ENCODE measurements at regions not wholly inside any gene's neighbourhood (a gene's known extent, or its start where the extent isn't known, plus 50 kb on each side); places are given as distances from the start of the nearest gene placed in this dataset.

DNA sequence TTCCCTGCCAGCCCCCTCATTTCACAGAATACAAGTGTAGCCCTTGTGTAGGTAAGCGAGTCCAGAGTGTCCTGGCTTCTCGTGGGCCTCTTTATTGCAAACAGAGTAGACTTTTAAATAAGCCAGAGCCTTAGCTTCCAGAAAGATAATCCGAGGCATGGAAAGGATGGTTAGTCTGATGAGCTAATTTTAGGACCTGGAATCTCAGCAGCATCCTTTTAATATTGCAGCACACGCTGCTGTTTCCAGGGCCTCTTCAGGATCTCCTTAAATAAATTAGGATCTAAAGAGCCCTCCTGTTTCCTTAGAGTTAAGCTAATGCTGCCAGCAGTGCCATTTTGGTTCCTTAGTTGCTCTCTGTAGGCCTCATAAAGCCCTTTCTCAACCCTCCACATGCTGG, 99.2 kb downstream of the RFC3 start:
- H3K4me3 ChIP-seq (ENCODE audit: low read depth, low read length) = no peak overlapping the region
- no peak for TF ChIP-seq CTCF (IDR thresholded peaks at IDR 0.05; ENCODE audit: low read depth, low read length)

DNA sequence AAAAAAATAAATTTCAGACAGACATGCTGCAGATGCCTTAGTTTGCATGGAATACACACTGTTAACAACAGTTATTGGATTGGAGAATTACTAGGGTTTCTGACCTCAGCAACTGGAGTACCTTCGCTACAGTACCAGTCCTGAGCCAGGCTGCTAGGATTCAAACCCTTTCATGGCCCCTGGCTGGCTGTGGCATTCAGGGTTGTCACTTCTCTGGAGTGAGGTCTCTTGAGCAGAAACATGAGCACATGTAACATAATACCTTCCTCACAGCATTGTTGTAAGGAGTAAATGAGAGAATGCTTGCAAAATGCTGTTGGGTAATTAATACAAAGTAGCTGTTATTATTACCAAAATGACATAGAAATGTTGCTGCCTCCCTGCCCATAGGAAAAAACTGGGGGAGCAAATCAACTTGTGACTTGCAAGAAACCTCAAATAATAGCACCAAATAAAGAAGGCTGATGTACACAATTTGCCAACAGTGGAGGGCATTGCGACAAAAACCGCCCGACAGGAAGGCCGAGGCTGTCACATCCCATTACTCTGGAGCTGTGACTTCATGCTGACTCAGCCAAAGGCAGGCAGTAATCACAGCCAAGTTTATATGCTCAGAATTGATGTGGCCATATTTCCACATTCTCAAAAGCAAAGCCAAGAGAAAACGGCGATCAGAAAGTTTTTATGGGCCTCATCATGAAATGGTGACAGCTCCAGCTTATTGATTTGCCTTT, 100.4 kb downstream of the RFC3 start:
- no peak overlapping the region for H3K4me3 ChIP-seq (ENCODE audit: low read depth, low read length)
- TF ChIP-seq CTCF (IDR thresholded peaks at IDR 0.05; ENCODE audit: low read depth, low read length) = no peak

DNA sequence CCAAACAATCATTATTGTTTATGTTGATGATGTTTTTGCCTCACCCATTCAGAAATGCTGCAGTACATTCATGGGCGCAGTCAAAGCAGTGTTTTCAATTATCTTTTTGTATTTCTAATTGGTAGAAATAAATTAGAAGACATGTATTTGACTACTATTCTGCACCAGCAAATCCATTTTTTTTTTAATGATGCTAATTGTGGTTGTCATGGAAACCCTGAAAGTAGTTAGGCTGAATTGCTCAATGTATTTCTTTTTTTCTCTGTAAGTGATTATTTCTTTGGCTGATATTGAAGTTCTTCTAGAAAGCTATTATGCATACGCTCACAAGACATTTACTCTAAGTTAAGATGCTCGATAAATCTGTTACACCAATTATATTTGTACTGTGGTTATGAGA, 101.2 kb downstream of the RFC3 start:
- H3K4me3 ChIP-seq (ENCODE audit: low read depth, low read length) = no peak overlapping the region
- TF ChIP-seq CTCF (IDR thresholded peaks at IDR 0.05; ENCODE audit: low read depth, low read length) = no peak

DNA sequence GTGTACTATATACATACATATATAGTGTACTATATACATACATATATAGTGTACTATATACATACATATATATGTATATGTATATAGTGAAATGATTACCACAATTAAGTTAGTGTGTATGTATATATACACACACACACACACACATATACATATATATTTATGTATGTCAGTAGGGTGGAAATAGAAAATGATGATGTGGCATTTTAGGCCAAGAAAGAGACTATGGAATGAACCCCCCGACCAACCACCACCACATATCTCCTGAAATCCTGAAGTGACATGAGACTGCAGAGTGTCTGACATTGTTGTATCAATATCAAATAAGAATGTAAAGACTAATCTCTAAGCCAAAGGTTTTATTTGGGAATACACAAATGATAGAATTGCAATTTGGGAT, 107.6 kb downstream of the RFC3 start:
- TF ChIP-seq CTCF (IDR thresholded peaks at IDR 0.05; ENCODE audit: low read depth, low read length) = no peak

GRCh38 chr13:33927315-33927714, 109.4 kb downstream of the RFC3 start:
- no peak overlapping the region for H3K4me3 ChIP-seq (ENCODE audit: low read depth, low read length)
- TF ChIP-seq CTCF (IDR thresholded peaks at IDR 0.05; ENCODE audit: low read depth, low read length) = no peak

More for the DNA sequence above, 107.6 kb downstream of the RFC3 start:
- H3K4me3 ChIP-seq (ENCODE audit: low read depth, low read length) = no peak overlapping the region

DNA sequence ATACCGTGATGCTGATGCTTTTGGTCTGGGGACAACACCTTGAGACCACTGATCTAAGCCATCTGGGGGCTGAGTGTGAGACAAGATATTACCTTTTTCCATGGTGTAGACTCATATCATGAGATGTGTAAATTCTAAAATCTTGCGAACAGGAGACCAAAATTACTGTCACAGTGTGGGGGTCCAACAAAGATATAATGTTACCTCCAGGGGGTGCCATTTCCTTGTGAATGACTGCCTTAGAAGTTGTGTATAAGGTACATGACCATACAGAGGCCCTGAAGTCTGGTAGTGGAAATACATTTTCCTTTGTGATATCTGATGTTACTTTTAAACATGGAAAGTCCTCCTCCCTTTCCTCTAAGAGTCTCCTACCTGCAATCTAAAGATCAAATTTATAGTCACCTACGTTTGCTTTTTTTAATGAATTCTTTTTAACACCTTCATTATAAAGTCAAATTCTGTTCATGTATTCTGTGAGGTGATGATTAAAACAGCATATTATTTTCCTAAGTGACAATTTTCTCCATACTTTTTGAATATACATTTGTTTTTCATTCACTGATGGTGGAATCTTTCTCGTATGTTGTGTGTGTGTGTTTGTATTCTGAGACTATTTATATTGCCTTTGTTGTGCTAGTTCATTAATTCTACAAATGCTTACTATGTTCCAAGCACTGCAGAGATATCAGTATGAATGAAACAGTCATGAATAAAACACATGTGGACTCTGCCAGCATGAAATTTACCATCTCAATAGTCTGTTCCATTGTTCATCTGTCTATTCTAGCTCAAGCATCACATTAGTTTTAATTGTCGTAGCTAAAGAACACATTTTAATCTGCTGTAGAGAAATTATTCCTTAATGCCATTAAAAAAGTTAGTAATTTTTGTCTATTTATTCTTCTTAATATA, 113.7 kb downstream of the RFC3 start:
- 0 out of 2 replicates have a peak, but pooled peaks have one; percentile 15 for TF ChIP-seq CTCF (IDR thresholded peaks at IDR 0.05; ENCODE audit: low read depth, low read length)
- H3K4me3 ChIP-seq (ENCODE audit: low read depth, low read length) = no peak overlapping the region

Data from WI38 (cell line).